Tibial nerve (tissue), 3 donors: ENCODE measurements at regions not wholly inside any gene's neighbourhood (a gene's known extent, or its start where the extent isn't known, plus 50 kb on each side); places are given as distances from the start of the nearest gene placed in this dataset.

Experiments used
- POLR2A ChIP-seq, 2 donors: fragments of 450-650 bp; IDR thresholded peaks; one replicate each; pipeline ENCODE4 v1.6.1; 2017; ENCODE audit warnings: antibody characterized with exemption in 2 of 2, mild to moderate bottlenecking in 2 of 2, moderate library complexity in 2 of 2
- TF ChIP-seq, protein P1 (sequence below), 5 experiments: fragments of 200-600 bp in 3 of 5; fragments of 450-650 bp in 2 of 5; sonication (generic) in 3 of 5; IDR thresholded peaks; one replicate each; pipeline ENCODE4 v1.5.1; 2016 to 2019; ENCODE audit warnings: antibody characterized with exemption in 5 of 5, mild to moderate bottlenecking in 3 of 5, moderate library complexity in 2 of 5

DNA sequence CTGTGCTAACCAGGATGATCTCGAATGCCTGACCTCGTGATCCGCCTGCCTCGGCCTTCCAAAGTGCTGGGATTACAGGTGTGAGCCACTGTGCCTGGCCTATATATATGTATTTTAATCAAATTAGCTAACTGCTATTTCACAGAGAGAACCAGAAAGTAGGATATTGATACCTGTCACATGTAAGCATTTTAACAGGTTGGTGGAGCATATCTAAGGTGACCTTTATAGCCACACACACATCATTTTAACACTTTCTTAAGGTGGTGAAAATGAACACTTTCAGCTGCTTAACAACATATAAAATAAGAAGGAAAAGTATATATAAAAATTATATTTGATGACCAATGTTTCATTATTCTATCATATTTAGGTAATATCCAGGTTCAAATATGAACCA, 57.0 kb upstream of the ATF7IP start:
- TF ChIP-seq, protein P1, sequence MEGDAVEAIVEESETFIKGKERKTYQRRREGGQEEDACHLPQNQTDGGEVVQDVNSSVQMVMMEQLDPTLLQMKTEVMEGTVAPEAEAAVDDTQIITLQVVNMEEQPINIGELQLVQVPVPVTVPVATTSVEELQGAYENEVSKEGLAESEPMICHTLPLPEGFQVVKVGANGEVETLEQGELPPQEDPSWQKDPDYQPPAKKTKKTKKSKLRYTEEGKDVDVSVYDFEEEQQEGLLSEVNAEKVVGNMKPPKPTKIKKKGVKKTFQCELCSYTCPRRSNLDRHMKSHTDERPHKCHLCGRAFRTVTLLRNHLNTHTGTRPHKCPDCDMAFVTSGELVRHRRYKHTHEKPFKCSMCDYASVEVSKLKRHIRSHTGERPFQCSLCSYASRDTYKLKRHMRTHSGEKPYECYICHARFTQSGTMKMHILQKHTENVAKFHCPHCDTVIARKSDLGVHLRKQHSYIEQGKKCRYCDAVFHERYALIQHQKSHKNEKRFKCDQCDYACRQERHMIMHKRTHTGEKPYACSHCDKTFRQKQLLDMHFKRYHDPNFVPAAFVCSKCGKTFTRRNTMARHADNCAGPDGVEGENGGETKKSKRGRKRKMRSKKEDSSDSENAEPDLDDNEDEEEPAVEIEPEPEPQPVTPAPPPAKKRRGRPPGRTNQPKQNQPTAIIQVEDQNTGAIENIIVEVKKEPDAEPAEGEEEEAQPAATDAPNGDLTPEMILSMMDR (IDR thresholded peaks at IDR 0.05): no peak
- no peak for TF ChIP-seq POLR2A (IDR thresholded peaks at IDR 0.05)
